NCI-H2171 (cell line): ENCODE measurements at regions not wholly inside any gene's neighbourhood (a gene's known extent, or its start where the extent isn't known, plus 50 kb on each side); places are given as distances from the start of the nearest gene placed in this dataset.
"Not testable (repeated sequence)": the region's sequence is repeated elsewhere in the genome, so short reads cannot be mapped to it uniquely, and the experiment has no call there.

ENCODE experiments used
- DNase-seq: peaks from one replicate; lab custom pipeline; 2025; lab: John Stamatoyannopoulos, UW

DNA sequence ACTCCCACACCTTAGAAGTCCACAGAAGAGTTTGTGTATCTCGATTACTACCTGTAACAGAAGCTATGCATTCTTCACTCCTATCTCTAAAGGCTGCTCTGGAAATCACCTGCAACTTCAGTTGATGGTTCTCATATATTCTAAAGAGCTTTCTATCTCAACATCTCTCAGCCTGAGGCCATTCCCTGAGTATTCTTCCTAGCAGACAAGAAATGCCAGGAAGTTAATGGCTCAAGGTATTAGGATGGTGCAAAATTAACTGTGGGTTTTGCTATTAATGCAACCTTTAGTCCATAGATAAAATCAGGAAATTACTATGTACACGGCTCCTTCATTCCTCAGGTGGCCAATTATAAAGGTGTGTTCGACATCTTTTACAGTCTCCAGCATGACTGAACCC lies 290.1 kb downstream of the ZNF716 start:
- not testable (repeated sequence) for DNase-seq

DNA sequence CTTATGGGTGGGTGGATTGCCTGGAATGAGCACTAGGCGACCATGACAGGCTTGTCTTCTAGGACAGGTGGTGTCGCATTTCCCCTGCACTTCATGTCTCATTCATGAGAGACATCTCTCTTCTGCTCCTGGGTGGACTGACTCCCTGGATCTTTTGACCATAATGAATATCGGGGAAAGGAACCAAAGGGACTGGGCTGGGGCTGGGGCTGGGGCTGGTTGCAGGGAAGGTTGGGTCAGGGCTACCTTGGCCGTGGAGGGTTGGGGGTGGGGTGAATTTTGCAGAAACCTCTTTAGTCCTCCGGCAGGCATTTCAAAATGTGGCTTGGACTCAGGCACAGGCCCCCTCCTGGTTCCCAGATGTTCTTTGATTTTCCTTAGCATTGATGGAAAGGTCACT lies 319.2 kb downstream of the ZNF716 start:
- DNase-seq = no peak

DNA sequence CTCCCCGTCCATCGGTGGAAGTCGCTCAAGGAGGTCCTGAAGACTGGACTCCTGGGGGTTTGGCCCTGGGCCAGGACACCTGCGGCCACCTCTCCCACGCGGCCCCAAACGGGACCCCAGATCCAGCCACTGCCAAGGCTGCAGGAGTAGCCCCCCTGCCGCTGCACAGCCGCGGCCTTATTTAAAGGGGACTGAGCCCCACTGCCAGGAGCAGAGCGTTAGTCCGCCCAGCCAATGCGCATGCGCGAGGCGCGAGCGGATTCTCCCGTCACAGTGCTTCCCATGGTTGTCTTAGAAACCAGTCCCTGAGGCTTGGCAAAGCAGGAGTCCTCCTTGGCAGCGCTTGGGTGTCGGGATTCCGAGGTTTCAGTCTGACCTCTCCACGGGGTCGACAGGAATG lies 320.0 kb downstream of the ZNF716 start:
- DNase-seq = no peak

DNA sequence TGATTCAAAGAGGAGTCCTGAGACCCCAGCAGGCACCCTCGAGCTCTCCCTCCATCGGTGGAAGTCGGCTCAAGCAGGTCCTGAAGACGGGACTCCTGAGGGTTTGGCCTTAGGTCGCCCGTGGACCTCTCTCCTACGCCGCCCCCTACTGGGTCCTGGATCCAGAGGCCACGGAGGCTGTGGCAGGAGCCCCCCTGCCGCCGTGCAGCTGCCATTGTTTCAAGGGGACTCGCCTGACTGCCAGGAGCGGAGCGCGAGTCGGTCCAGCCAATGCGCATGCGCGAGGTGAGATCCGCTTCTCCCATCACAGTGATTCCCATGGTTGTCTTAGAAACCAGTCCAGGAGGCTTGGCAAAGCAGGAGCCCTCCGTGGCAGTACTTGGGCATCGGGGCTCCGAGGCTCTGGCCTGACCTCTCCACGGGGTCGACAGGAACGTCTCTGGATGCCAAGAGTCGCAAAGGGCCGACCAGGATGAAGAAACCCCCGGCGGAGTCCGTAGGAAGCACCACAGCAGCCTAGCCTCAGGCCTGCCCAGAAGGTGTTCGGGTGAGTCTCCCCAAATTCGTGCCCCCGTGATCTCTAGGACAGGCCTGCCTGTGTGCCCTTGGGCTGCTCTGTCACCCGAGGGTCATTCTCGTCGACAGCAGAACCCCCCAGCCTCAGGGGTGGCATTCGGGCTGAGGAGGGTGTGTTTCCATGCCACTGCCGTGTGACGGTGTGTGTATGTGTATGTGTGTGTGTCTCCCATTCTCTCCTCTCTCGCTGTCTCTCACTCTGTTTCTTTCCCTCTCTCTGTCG lies 322.3 kb downstream of the ZNF716 start:
- no peak for DNase-seq

DNA sequence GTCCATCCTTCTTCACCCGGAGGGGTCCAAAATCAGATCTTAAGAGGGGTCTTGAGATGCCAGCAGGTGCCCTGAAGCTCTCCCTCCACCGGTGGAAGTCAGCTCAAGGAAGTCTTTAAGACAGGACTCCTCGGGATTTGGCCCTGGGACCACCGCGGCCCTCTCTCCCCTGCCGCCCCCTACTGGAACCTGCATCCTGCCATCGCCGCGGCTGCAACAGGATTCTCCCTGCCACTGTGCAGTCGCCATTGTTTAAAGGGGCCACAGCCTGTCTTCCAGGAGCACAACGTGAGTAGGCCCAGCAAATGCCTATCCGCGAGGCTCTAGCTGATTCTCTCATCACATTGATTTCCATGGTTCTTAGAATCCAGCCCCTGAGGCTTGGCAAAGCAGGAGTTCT lies 324.3 kb downstream of the ZNF716 start:
- DNase-seq = no peak

DNA sequence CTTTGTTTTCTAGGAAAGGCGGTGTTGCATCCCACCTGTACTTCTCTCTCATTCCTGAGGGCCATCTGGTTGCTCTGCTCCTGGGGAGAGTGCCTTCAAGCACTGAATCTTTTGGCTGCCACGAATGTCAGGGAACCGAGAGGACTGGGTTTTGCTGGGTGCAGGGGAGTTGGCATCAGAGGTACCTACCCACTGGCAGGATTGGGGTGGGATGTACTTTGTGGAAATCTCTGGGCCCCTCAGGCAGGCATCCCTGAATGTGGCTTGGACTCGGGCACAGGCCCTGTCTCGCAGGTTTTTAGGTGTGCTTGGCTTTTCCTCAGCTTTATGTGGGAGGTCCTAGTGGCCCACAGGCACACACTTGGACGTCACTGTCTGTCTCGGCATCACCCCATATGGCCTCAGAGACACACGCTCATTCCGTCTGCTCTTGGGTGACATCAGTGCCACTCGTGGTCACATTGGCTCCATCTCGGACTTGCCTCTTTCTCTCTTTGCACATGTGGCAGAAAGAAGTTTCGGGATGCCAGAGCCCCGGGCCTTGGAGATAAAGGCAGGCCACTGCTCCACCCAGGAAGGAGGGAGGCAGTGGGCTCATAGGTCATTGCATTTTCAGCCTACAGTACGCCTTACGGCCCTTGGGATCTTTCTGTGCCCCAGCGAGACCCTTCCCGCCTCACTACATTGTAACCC lies 325.6 kb downstream of the ZNF716 start:
- no peak for DNase-seq

DNA sequence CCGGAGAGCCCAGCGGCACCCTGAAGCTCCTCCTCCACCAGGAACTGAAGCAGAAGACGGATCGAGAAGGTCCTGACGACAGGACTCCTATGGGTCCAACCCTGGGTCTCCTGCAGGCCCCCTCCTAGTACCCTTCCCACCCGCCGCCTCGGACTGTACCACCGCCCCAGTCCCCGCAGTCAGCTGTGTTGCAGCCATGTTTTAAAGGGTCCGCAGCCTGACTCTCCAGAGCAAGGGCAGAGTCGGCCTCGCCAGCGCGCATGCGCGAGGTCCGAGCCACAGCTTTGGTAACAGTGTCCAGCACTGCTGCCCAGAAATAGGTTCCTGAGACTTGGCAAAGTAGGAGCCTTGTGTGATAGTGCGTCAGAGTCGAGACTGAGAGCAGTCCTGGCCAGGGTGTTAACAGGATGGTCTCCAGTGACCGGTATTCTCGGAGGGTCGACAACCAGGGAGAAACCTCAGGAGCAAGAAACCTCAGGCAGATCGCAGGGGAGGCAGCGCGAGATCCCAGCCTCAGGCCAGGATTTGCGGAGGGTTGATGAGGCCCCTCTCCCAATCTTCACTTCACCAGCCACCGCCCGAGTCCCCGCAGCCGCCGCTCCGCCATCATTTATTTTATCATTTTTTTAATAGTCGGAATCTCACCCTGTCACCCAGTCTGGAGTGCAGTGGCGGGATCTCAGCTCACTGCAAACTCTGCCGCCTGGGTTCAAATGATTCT lies 326.3 kb downstream of the ZNF716 start:
- not testable (repeated sequence) for DNase-seq

DNA sequence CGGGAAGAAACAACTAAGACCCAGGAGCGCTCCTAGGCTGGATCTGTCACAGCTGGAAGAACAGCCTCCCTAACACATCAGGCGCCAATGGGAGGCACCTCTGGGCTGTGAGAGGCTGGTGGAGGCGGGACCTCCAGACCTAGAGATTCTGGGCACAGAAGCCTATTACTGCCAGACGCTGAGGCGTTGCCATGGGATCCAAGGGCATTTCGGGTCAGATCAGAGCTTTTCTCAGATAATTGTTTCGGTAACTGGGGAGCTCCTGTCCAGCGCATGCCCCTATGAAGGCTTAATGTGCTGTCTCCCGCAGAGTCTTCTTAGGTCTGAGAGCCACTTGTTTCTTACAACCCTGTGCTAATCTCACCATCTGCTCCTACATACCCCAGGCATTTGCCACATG lies 339.2 kb downstream of the ZNF716 start:
- peak; percentile 2 for DNase-seq

DNA sequence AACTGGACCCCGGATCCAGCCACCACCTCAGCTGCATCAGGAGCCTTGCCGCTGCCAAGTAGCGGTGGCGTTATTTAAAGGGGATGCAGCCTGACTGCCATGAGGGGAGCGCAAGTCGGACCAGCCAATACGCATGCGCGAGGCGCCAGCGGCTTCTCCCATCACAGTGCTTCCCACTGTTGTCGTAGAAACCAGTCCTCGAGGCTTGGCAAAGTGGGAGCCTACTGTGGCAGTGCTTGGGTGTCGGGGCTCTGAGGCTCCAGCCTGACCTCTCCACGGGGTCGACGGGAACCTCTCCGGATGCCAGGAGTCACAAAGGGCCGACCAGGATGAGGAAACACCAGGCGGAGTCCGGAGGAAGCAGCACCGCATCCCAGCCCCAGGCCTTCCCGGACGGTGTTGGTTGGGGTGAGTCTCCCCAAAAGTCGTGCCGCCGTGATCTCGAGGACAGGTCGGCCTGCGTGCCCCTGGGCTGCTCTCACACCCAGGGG lies 369.6 kb downstream of the ZNF716 start:
- DNase-seq = no peak

DNA sequence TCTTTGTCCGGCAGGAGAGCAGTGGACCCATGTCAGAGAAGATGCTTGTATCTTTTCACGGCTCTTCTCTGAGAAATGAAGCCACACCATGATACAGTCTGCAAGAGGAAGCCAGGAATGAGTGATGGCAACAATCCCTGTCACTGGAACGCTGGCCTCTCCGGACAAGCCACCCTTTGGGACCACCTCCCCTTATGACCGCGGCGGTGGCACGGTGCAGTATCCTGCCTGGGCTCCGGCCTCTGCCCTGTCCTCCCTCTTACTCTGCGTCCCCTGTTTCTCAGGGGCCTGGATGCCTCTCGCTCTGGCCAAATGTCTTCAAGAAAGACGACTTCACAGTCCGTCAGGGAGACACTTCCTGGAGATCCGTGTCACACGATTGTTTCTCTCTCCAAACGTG lies 370.5 kb downstream of the ZNF716 start:
- no peak for DNase-seq

DNA sequence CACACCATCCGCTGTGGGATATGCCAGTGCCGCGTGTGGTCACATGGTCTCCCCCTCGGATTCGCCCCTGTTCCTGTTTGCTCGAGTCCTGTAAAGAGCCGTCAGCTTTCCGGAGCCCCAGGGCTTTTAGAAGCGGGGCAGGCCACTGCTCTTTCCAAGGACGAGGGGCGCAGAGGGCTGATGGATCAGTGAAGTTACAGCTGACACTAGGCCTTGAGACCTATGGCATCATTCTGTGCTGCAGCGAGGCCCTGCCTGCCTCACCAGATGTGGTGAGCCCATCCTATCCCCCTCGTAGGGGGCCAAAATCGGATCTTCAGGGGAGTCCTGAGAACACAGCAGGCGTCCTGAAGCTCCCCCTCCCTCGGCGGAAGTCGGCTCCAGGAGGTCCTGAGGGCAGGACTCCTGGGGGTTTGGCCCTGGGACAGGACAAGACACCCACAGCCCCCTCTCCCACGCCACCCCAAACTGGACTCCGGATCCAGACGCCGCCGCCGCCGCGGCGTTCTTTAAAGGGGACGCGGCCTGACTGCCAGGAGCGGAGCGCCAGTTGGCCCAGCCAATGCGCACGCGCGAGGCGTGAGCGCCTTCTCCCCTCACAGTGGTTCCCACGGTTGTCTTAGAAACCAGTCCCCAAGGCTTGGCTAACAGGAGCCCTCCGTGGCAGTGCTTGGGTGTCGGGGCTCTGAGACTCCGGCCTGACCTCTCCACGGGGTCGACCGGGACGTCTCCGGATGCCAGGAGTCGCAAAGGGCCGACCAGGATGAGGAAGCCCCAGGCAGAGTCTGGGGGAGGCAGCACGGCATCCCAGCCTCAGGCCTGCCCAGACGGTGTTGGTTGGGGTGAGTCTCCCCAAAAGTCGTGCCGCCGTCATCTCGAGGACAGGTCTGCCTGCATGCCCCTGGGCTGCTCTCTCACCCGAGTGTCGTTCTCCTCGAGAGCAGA lies 371.7 kb downstream of the ZNF716 start:
- no peak for DNase-seq

DNA sequence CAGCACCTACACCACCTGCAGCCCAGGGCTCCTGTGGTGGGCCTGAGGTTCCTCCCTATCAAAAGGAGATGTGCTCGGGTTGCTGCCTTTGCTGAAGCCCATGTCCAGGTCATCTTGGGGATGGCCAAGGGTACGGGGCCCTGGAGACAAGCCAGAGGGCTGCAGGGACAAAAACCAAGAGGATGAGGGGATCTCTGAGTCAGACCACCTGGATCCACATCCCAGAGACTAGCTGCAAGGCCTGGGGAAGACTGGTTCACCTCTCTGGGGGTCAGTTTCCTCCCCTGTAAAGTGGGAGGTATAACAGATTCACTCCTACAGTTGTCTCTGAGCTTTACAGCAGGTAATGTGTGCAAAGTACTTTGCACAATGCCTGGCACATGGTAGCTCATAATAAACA lies 376.6 kb downstream of the ZNF716 start:
- not testable (repeated sequence) for DNase-seq

DNA sequence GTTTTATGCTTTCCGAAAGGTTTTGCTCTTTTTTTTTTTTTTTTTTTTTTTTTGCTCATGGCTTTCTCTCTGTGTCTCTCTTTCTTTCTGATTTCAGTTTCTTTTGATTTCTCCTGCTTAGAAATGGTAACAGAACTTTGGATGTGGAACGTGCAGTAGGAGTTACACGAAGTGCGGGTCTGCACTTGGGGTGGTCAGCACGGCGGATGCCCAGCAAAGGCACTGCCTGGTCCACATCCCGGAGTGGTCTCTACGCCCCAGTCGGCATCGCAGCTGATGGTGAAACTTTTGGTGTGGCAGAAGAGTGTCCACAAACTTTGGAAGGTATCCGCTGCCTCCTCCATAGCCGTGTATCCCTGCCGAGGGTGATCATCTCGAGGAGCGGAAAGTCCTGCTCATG lies 385.2 kb downstream of the ZNF716 start:
- DNase-seq = not testable (repeated sequence)

DNA sequence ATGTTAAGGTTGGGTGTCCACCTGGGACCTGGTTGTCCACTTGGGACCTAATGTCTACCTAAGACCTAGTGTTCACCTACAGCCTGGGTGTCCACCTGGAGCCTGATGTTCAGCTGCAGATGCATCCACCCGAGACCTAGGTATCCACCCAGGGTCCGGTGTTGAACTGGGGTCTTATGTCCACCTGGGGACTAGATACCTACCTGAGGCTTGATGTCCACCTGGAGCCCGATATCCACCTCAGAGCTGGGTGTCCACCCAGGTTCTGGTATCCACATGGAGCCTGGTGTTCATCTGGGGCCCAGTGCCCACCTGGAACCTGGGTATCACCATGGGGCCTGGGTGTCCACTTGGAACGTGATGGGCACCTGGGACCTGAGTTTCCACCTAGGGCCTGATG lies 389.2 kb downstream of the ZNF716 start:
- not testable (repeated sequence) for DNase-seq

DNA sequence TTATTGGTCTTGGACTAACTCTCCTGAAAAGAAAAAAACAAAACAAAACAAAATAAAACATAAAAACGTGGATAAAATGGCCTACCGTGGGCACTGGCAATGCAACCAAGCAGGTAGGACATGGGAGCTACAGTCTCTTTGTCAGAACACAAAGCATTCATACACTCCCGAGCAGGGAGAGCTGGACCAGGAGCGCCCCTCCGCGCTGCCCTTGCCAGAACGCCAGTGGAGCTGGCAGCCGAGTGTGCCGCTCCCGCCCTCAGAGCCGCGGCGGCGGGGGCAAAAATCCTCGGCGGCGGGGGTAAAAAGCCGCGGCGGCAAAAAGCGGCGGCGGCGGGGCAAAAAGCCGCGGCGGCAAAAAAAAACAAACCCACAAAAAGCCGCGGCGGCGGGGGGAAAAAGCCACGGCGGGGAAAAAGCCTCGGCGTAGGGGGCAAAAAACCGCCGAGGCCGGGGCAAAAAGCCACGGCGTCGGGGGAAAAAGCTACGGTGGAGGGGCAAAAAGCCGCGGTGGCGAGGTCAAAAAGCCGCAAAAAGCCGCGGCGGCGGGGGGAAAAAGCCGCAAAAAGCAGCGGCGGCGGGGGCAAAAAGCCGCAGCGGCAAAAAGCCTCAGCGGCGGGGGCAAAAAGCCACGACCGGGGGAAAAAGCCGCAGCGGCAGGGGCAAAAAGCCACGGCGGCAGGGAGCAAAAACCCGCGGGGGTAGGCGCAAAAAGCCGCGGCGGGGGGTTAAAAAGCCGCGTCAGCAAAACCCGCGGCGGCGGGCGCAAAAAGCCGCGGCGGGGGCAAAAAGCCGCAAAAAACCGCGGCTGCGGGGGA lies 418.1 kb downstream of the ZNF716 start:
- no peak for DNase-seq

DNA sequence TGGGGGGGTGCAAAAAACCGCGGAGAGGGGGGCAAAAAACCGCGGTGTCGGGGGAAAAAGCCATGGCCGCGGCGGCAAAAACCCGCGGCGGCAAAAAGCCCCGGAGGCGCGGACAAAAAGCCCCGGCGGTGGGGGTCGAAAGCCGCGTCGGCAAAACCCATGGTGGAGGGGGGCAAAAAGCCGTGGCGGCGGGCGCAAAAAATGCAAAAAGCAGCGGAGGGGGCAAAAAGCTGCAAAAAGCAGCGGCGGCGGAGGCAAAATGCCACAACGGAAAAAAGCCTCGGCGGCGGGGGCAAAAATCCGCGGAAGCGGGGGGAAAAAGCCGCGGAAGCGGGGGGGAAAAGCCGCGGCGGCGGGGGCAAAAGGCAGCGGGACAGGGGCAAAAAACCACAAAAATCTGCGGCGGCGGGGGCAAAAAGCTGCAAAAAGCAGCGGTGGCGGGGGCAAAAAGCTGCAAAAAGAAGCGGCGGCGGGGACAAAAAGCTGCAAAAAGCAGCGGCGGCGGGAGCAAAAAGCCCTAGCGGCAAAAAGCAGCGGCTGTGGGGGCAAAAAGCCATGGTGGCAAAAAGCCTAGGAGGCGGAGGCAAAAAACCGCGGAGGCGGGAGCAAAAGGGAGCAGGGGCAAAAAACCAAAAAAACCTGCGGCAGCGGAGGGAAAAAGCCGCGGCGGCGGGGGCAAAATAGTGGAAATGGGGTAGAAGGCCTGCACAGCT lies 418.9 kb downstream of the ZNF716 start:
- no peak for DNase-seq
